ENCODE measurements at regions not wholly inside any gene's neighbourhood (a gene's known extent, or its start where the extent isn't known, plus 50 kb on each side); places are given as distances from the start of the nearest gene placed in this dataset.

GRCh38 chr4:95998311-95998710 is 158.4 kb downstream of the PDHA2 start:
- Histone ChIP-seq H3K9me1 (ENCODE audit: insufficient read depth, low read length) (no peaks in the 10 kb centered on the region), H2AK5ac (ENCODE audit: low read depth, low read length) (no peak overlapping the region), H3K18ac (ENCODE audit: low read depth, low read length) (no peak overlapping the region), H3K14ac (replicated peaks; ENCODE audit: low read depth, low read length) (no peak overlapping the region), H2BK5ac (ENCODE audit: low read depth, low read length, poor library complexity, severe bottlenecking) (no peak overlapping the region), H2BK20ac (ENCODE audit: low read depth, low read length) (no peak overlapping the region), H3K79me1 (ENCODE audit: low read depth in 1 of 2, low read length in 2 of 2) (no peaks in the 10 kb centered on the region), H4K91ac (ENCODE audit: insufficient read depth, low read depth, low read length) (no peak overlapping the region), H3K9me3 (ENCODE audit: control insufficient read depth, insufficient read depth, low read length) (peaks cover 1% of the 10 kb centered on the region; the same call in 1 of the 2 replicates), H3K4me3 (ENCODE audit: insufficient read depth, low read depth, low read length) (no peak overlapping the region), H3K23ac (ENCODE audit: low read depth, low read length) (no peak overlapping the region), H4K20me1 (ENCODE audit: insufficient read depth, low read length) (no peaks in the 10 kb centered on the region), H3K4me1 (ENCODE audit: control insufficient read depth, insufficient read depth, low read length) (no peaks in the 10 kb centered on the region), H3K36me3 (ENCODE audit: control insufficient read depth, insufficient read depth, low read length) (no peaks in the 10 kb centered on the region), H4K5ac (ENCODE audit: low read depth, low read length) (no peak overlapping the region), H3K56ac (ENCODE audit: extremely low read depth, insufficient read depth, low read length) (no peak overlapping the region), H3K27ac (ENCODE audit: insufficient read depth, low read length) (no peak overlapping the region), H3K4ac (ENCODE audit: low read depth, low read length) (no peak overlapping the region), H2BK15ac (ENCODE audit: low read depth, low read length) (no peak overlapping the region), H2BK120ac (ENCODE audit: low read depth, low read length) (no peak overlapping the region), H4K8ac (ENCODE audit: low read depth in 2 of 2, low read length in 2 of 2) (no peak overlapping the region), H3K9ac (ENCODE audit: low read depth, low read length) (no peak overlapping the region), H2AK9ac (replicated peaks; ENCODE audit: low read depth, low read length, poor library complexity) (no peak overlapping the region), H3K4me2 (ENCODE audit: low read depth, low read length) (no peak overlapping the region), H3K27me3 (ENCODE audit: control insufficient read depth, insufficient read depth, low read length) (no peaks in the 10 kb centered on the region), H2AFZ (replicated peaks; ENCODE audit: low read length, poor library complexity) (no peak overlapping the region)
- ChIA-PET POLR2A (ENCODE audit: unreplicated experiment) (no interaction called here), CTCF (no interaction called here)
- in situ Hi-C loops (cut with MboI; ENCODE audit: low sequenced_read_pairs) (no loop called here), dilution Hi-C loops (cut with HindIII; ENCODE audit: low sequenced_read_pairs, unreplicated experiment) (no loop called here), intact Hi-C loops (cut with micrococcal nuclease) (no loop called here)
- TF ChIP-seq CEBPB (IDR thresholded peaks at IDR 0.05; ENCODE audit: low read depth, low read length) (no peak), CHD1 (IDR thresholded peaks at IDR 0.05; ENCODE audit: low read depth, low read length) (no peak), RFX5 (IDR thresholded peaks at IDR 0.05; ENCODE audit: low read depth, low read length) (no peak), MXI1 (IDR thresholded peaks at IDR 0.05; ENCODE audit: borderline replicate concordance, low read depth, low read length) (no peak), CTCF (conservative IDR thresholded peaks at IDR 0.05; ENCODE audit: low read depth, low read length) (no peak), USF2 (IDR thresholded peaks at IDR 0.05; ENCODE audit: low read depth, low read length) (no peak), POLR2A (IDR thresholded peaks at IDR 0.05; ENCODE audit: low read depth, low read length) (no peak), FOS (IDR thresholded peaks at IDR 0.05; ENCODE audit: low read depth, low read length) (no peak), MAFK (IDR thresholded peaks at IDR 0.05; ENCODE audit: low read depth, low read length) (no peak), MAZ (IDR thresholded peaks at IDR 0.05; ENCODE audit: borderline replicate concordance, low read depth, low read length) (no peak), ELK1 (IDR thresholded peaks at IDR 0.05; ENCODE audit: borderline replicate concordance, low read depth, low read length) (no peak), RAD21 (IDR thresholded peaks at IDR 0.05; ENCODE audit: low read length) (no peak), NFE2L2 (IDR thresholded peaks at IDR 0.05; ENCODE audit: low read depth, low read length) (no peak)
- DNase-seq (no peak), ATAC-seq (ENCODE audit: low read depth) (no peak)
- no TSS peak for BruUV-seq (replicated peaks)
- WGBS, 2 experiments (ENCODE audit: extremely low coverage in 2 of 2, insufficient read length in 1 of 2) = no CpG with 5 or more reads among the region's 2 CpGs
